GM12878 (cell line): ENCODE measurements at regions not wholly inside any gene's neighbourhood (a gene's known extent, or its start where the extent isn't known, plus 50 kb on each side); places are given as distances from the start of the nearest gene placed in this dataset.

Experiments used
- ATAC-seq: fragments of 200-7000 bp; cut with Tn5 transposase; 3 replicates; pipeline ENCODE4 v1.9.1; 2020; ENCODE audit warnings: mild to moderate bottlenecking, moderate library complexity
- BruUV-seq: library from RNA; stranded (reverse); fragments of 400-500 nt; replicated peaks from 2 replicates; lab custom pipeline; 2021; lab: Mats Ljungman, UMichigan
- CTCF ChIA-PET: fragments of 300-600 bp; sonication (Branson Sonifier 250); formaldehyde crosslinking; extraction: SDS; loops from one replicate; lab custom pipeline; 2021; ENCODE audit warnings: inconsistent platforms; lab: Yijun Ruan, JAX
- POLR2A ChIA-PET: fragments of 350-600 bp; formaldehyde crosslinking; extraction: SDS; loops from one replicate; lab custom pipeline; 2021; ENCODE audit warnings: inconsistent platforms; lab: Charles Lee
- RAD21 ChIA-PET: fragments of 300-600 bp; sonication (Branson Sonifier 250); formaldehyde crosslinking; loops from one replicate; lab custom pipeline; 2023; ENCODE audit warnings: antibody characterized with exemption; ENCODE audit not compliant: unreplicated experiment; lab: Charles Lee
- SMC1A ChIA-PET: fragments of 300-600 bp; sonication (Branson Sonifier 250); formaldehyde crosslinking; loops from one replicate; lab custom pipeline; 2023; ENCODE audit not compliant: unreplicated experiment, uncharacterized antibody; lab: Charles Lee
- DNase-seq: peaks from one replicate; pipeline ENCODE4 v3.0.0-alpha.2; 2011; ENCODE audit warnings: low read depth, low spot score
- FAIRE-seq: peaks from 3 replicates; lab custom pipeline; 2011; peaks lifted over from hg19 to GRCh38; lab: Jason Lieb, UNC
- H2AFZ ChIP-seq: 2 replicates; pipeline ENCODE4 v1.6.0; 2011; ENCODE audit warnings: low read depth, low read length, control low read depth; ENCODE audit not compliant: control insufficient read depth
- H3K27ac ChIP-seq: 2 replicates; pipeline ENCODE4 v1.5.1; 2011; ENCODE audit warnings: control low read depth; ENCODE audit not compliant: control insufficient read depth, insufficient read depth
- H3K27me3 ChIP-seq, 2 experiments: replicated peaks in 1 of 2; 2 replicates each; pipeline versions ENCODE4 v1.6.0 to v1.6.1; 2011; ENCODE audit warnings: low read length in 1 of 2; ENCODE audit not compliant: control insufficient read depth in 2 of 2, insufficient read depth in 2 of 2
- H3K36me3 ChIP-seq, 2 experiments: 2 replicates each; pipeline ENCODE4 v1.5.1; 2011; ENCODE audit warnings: low read length in 1 of 2; ENCODE audit not compliant: control insufficient read depth in 2 of 2, insufficient read depth in 2 of 2
- H3K4me1 ChIP-seq: 2 replicates; pipeline ENCODE4 v1.6.1; 2011; ENCODE audit warnings: mild to moderate bottlenecking, low read length, moderate library complexity, mixed read lengths; ENCODE audit not compliant: control insufficient read depth, insufficient read depth
- H3K4me2 ChIP-seq: 2 replicates; pipeline ENCODE4 v1.6.0; 2011; ENCODE audit warnings: control low read depth; ENCODE audit not compliant: control insufficient read depth, insufficient read depth
- H3K4me3 ChIP-seq: fragments of 200-600 bp; sonication (generic); 2 replicates; pipeline ENCODE4 v1.5.1; 2016
- H3K79me2 ChIP-seq: 2 replicates; pipeline ENCODE4 v1.6.0; 2011; ENCODE audit warnings: low read length; ENCODE audit not compliant: control insufficient read depth, insufficient read depth
- H3K9ac ChIP-seq: 2 replicates; pipeline ENCODE4 v1.8.0; 2011; ENCODE audit warnings: low read length, control low read depth, mixed read lengths; ENCODE audit not compliant: control insufficient read depth, insufficient read depth
- H3K9me3 ChIP-seq: replicated peaks from 3 replicates; pipeline ENCODE4 v1.5.1; 2011; ENCODE audit warnings: mild to moderate bottlenecking, low read length; ENCODE audit not compliant: control insufficient read depth, insufficient read depth
- H4K20me1 ChIP-seq: 2 replicates; pipeline ENCODE4 v1.6.0; 2011; ENCODE audit not compliant: control insufficient read depth, insufficient read depth
- FOXM1 ChIP-seq: IDR thresholded peaks from 2 replicates; pipeline ENCODE4 v1.6.1; 2012; ENCODE audit warnings: low read depth, mild to moderate bottlenecking, inconsistent platforms, low read length, moderate library complexity
- KLF5 ChIP-seq: fragments of 450-650 bp; IDR thresholded peaks from 2 replicates; pipeline ENCODE4 v1.6.1; 2014; ENCODE audit warnings: mild to moderate bottlenecking; ENCODE audit not compliant: partially characterized antibody
- POLR2AphosphoS5 ChIP-seq: IDR thresholded peaks from 2 replicates; pipeline ENCODE4 v1.6.1; 2011; ENCODE audit warnings: mild to moderate bottlenecking, low read length, inconsistent platforms
- SIX5 ChIP-seq: IDR thresholded peaks from 2 replicates; pipeline ENCODE4 v1.6.1; 2011; ENCODE audit warnings: mild to moderate bottlenecking, low read depth, low read length, moderate library complexity; ENCODE audit not compliant: severe bottlenecking
- ZNF217 ChIP-seq: fragments of 450-650 bp; IDR thresholded peaks from 2 replicates; pipeline ENCODE4 v1.6.1; 2017; ENCODE audit warnings: antibody characterized with exemption, mild to moderate bottlenecking
- WGBS: methylation state at CpG from one replicate; pipeline ENCODE4 v1.1.6; 2016; ENCODE audit warnings: low lambda C conversion rate; ENCODE audit not compliant: insufficient replicate concordance, insufficient coverage; ENCODE audit errors: missing lambda C conversion rate; 5-methylcytosine and 5-hydroxymethylcytosine counted together
- in situ Hi-C: fragments of 300-500 bp; cut with MboI; formaldehyde crosslinking; loops from 9 replicates; pipeline ENCODE4 v1.14.3; 2018; ENCODE audit warnings: mixed read lengths
- intact Hi-C: fragments of 100-400 bp; cut with micrococcal nuclease; formaldehyde crosslinking; loops from one replicate; pipeline ENCODE4 v1.14.2; 2022; ENCODE audit not compliant: unreplicated experiment
- TF ChIP-seq, protein P1 (sequence below): fragments of 450-650 bp; formaldehyde crosslinking; IDR thresholded peaks from 2 replicates; pipeline ENCODE4 v1.4.0; 2020; ENCODE audit warnings: mild to moderate bottlenecking, moderate library complexity
- TF ChIP-seq, protein P2 (sequence below): fragments of 150-350 bp; IDR thresholded peaks from 2 replicates; pipeline ENCODE4 v1.6.1; 2014; ENCODE audit warnings: mild to moderate bottlenecking, low read depth, low read length
- TF ChIP-seq, protein P3 (sequence below): IDR thresholded peaks from 2 replicates; pipeline ENCODE4 v1.6.1; 2012; ENCODE audit warnings: improper control_type of control experiment, low read depth, low read length; ENCODE audit not compliant: insufficient replicate concordance

DNA sequence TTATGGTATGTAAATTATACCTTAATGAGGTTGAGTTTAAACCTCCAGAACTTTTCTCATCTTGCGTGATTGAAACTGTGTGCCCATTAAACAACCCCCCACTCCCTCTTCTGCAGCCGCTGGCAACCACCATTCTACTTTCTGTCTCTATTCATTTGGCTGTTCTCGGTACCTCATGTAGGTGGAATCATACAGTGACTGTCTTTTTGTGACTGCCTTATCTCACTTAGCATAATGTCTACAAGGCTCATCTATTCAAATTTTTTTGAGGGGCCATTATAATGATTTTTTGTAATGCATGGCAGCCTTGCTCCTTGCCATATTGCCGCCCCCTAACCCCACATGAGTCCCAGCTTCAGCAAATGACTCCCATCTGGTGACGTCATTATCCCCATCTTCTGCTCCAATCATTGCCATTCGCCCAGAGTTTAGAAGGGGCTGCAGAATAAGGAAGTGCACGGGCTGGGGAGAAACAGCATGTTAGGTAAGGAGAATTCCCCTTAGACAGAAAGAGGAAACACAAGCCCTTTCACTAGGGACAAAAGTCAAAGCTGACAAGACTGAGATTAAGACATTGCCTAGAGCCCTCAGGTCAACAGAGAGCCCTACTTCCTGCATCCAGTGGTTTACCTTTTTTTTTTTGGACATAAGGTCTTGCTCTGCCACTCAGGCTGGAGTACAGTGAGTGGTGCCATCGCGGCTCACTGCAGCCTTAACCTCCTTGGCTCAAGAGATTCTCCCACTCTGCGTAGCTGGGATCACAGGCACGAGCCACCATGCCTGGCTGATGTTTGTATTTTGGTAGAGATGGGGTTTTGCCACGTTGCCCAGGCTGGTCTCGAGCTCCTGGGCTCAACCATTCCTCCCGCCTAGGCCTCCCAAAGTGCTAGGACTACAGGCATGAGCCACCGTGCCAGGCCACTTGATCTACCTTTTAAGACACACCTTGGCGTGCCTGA, 78.4 kb upstream of the ERRFI1 start (continued):
- TF ChIP-seq, protein P1, sequence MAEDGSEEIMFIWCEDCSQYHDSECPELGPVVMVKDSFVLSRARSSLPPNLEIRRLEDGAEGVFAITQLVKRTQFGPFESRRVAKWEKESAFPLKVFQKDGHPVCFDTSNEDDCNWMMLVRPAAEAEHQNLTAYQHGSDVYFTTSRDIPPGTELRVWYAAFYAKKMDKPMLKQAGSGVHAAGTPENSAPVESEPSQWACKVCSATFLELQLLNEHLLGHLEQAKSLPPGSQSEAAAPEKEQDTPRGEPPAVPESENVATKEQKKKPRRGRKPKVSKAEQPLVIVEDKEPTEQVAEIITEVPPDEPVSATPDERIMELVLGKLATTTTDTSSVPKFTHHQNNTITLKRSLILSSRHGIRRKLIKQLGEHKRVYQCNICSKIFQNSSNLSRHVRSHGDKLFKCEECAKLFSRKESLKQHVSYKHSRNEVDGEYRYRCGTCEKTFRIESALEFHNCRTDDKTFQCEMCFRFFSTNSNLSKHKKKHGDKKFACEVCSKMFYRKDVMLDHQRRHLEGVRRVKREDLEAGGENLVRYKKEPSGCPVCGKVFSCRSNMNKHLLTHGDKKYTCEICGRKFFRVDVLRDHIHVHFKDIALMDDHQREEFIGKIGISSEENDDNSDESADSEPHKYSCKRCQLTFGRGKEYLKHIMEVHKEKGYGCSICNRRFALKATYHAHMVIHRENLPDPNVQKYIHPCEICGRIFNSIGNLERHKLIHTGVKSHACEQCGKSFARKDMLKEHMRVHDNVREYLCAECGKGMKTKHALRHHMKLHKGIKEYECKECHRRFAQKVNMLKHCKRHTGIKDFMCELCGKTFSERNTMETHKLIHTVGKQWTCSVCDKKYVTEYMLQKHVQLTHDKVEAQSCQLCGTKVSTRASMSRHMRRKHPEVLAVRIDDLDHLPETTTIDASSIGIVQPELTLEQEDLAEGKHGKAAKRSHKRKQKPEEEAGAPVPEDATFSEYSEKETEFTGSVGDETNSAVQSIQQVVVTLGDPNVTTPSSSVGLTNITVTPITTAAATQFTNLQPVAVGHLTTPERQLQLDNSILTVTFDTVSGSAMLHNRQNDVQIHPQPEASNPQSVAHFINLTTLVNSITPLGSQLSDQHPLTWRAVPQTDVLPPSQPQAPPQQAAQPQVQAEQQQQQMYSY (CRISPR knock-in tag) = no peak
- TF ChIP-seq, protein P2, sequence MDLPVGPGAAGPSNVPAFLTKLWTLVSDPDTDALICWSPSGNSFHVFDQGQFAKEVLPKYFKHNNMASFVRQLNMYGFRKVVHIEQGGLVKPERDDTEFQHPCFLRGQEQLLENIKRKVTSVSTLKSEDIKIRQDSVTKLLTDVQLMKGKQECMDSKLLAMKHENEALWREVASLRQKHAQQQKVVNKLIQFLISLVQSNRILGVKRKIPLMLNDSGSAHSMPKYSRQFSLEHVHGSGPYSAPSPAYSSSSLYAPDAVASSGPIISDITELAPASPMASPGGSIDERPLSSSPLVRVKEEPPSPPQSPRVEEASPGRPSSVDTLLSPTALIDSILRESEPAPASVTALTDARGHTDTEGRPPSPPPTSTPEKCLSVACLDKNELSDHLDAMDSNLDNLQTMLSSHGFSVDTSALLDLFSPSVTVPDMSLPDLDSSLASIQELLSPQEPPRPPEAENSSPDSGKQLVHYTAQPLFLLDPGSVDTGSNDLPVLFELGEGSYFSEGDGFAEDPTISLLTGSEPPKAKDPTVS = no peak

DNA sequence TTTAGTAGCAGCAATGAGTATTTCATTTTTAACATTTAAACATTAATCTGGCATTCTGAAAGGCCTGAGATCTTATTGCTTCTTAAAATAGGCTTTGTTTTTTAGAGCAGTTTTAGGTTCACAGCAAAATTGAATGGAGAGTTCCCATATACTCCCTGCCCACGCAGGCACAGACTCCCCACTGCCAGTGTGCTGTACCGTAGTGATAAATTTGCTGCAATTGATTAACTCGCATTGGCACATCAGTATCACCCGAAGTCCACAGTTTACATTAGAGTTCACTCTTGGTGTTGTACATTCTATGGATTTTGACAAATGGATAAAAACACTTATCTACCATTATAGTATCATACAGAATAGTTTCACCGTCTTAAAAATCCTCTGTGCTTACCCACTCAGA, 71.8 kb upstream of the ERRFI1 start:
- Histone ChIP-seq H3K36me3 (no peaks in the 10 kb centered on the region), H2AFZ (peak overlapping the region; percentile 4; the same call in 1 of the 2 replicates), H3K79me2 (no peaks in the 10 kb centered on the region), H3K4me1 (peaks cover 5% of the 10 kb centered on the region; the same call in 1 of the 2 replicates), H3K9me3 (no peaks in the 10 kb centered on the region), H3K4me2 (peak overlapping the region; percentile 74), H3K9ac (peak overlapping the region; percentile 67), H3K27me3 (no peaks in the 10 kb centered on the region), H3K27ac (peak overlapping the region; percentile 89), H3K4me3 (peak overlapping the region; percentile 8; the same call in 1 of the 2 replicates), H4K20me1 (no peaks in the 10 kb centered on the region)
- FAIRE-seq (no peak), DNase-seq (no peak), ATAC-seq (peak; percentile 61)
- WGBS = under 1% methylated on average over 5 of the region's 5 CpGs
- in situ Hi-C loops = no loop called here
- ChIA-PET CTCF (interaction anchor here (0.8 to 1.1 kb wide), 5 partner anchors 55 to 122 kb away, joined by 3 to 4 read pairs (median 3); no protein-coding TSS in a partner anchor), POLR2A (interaction anchor here (0.5 to 1.8 kb wide), 7 partner anchors 9 to 972 kb away, joined by 3 to 13 read pairs (median 5); no protein-coding TSS in a partner anchor), SMC1A (interaction anchor here (0.7 to 2.7 kb wide), 11 partner anchors 12 to 185 kb away, joined by 3 to 14 read pairs (median 3); no protein-coding TSS in a partner anchor), RAD21 (interaction anchor here (0.7 to 1.9 kb wide), 7 partner anchors 12 to 83 kb away, joined by 3 to 22 read pairs (median 3); no protein-coding TSS in a partner anchor)
- intact Hi-C loops = loop anchor here (1.0 kb wide), 1 partner anchor 71 kb away; no protein-coding TSS in a partner anchor
- BruUV-seq = TSS peak; percentile 99
- TF ChIP-seq ZNF217 (no peak), POLR2AphosphoS5 (no peak), SIX5 (no peak), KLF5 (no peak), FOXM1 (peak; percentile 2; the same call in 1 of the 2 replicates)
- TF ChIP-seq, protein P3, sequence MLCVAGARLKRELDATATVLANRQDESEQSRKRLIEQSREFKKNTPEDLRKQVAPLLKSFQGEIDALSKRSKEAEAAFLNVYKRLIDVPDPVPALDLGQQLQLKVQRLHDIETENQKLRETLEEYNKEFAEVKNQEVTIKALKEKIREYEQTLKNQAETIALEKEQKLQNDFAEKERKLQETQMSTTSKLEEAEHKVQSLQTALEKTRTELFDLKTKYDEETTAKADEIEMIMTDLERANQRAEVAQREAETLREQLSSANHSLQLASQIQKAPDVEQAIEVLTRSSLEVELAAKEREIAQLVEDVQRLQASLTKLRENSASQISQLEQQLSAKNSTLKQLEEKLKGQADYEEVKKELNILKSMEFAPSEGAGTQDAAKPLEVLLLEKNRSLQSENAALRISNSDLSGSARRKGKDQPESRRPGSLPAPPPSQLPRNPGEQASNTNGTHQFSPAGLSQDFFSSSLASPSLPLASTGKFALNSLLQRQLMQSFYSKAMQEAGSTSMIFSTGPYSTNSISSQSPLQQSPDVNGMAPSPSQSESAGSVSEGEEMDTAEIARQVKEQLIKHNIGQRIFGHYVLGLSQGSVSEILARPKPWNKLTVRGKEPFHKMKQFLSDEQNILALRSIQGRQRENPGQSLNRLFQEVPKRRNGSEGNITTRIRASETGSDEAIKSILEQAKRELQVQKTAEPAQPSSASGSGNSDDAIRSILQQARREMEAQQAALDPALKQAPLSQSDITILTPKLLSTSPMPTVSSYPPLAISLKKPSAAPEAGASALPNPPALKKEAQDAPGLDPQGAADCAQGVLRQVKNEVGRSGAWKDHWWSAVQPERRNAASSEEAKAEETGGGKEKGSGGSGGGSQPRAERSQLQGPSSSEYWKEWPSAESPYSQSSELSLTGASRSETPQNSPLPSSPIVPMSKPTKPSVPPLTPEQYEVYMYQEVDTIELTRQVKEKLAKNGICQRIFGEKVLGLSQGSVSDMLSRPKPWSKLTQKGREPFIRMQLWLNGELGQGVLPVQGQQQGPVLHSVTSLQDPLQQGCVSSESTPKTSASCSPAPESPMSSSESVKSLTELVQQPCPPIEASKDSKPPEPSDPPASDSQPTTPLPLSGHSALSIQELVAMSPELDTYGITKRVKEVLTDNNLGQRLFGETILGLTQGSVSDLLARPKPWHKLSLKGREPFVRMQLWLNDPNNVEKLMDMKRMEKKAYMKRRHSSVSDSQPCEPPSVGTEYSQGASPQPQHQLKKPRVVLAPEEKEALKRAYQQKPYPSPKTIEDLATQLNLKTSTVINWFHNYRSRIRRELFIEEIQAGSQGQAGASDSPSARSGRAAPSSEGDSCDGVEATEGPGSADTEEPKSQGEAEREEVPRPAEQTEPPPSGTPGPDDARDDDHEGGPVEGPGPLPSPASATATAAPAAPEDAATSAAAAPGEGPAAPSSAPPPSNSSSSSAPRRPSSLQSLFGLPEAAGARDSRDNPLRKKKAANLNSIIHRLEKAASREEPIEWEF = no peak
